CD4-positive, alpha-beta T cell treated with Interleukin-2 at 100 ng/mL for 4 hours (primary cell): ENCODE measurements at regions not wholly inside any gene's neighbourhood (a gene's known extent, or its start where the extent isn't known, plus 50 kb on each side); places are given as distances from the start of the nearest gene placed in this dataset.
"Not testable (repeated sequence)": the region's sequence is repeated elsewhere in the genome, so short reads cannot be mapped to it uniquely, and the experiment has no call there.

Experiments used
- DNase-seq: peaks from one replicate; pipeline ENCODE4 v3.0.0-alpha.2; 2020; ENCODE audit warnings: low spot score

DNA sequence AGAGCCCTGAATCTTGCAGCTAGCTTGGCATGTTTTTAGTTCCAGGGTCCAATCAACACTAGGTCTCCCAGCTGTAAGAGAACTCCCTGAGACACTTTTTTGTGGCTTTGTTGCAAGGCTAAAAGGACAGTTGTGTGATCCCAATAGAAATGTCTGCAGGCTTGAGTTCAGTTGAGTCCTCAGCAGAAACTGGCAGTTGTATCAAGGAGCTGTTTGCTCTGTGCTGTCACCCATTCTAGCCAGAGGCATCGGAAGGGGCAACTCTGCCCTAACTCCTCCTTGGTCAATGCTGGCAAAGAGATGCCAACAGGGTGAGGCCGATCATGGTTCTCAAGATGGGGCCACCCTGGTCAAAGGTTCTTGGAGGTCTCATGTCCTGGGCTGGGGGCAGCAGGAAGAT is 224.1 kb downstream of the BUB3 start:
- DNase-seq, result no peak

DNA sequence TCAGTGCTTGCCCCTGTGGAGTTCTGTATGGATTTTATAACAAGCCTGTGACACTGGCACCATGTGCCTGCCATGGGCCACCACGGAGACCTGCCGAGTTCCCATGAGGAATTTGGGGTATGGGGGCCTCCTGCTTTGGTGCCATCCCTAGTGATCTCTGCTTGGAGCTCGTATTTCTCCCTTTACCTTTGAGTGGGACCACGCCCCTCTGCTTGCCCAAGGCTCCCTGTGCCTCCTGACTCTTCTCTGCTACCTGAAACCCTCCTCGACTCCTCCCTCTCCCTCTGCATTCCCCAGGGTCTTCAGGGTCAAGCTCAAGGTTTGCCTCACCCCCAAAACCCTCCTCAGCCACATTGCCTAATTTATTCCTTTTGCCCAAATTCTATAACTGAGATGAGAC is 225.0 kb downstream of the BUB3 start:
- no peak for DNase-seq

DNA sequence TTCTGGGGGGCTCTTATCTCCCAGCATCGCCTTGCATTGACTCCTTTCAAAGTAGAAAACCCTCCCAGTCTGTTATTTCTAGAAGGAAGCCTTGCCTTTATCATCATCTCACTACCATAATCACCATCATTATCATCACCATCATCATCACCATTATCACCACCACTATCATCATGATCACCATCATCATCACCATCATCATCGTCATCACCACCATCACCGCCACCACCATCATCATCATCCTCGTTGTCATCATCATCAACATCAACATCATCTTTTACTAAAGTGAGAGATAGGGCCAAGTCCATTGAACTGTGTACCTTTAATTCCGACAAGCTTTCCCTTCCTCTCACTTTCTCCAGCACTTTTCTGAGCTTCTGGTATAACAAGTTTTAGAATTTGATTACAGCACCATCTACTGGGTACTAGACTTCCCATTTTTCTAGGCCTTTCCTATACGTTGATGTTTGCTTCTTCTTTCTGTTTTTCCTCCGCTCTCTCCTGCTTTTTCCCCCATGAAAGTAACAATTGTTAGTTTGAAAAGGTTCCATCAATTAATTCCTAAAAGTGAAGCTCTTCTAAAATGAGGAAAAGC is 226.4 kb downstream of the BUB3 start:
- no peak for DNase-seq

DNA sequence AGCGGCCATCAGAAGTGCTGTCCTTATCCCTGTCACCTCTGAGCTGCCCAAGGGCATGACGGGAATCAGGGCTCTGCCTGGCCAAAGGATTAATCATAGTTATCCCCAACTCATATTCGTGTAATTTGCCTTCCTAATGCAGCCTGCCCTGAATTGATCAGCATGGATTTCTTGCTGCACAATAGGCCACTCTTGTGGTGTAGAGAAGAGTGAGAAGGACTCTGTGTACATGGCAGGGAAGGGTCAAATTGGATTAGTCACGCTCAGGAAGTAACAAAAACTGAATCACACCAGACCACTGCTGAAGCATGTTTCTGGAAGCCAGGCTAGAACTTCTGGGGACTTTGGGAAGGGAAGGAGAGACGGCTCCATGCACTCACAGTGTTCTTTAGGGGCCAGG is 227.0 kb downstream of the BUB3 start:
- DNase-seq, result no peak

DNA sequence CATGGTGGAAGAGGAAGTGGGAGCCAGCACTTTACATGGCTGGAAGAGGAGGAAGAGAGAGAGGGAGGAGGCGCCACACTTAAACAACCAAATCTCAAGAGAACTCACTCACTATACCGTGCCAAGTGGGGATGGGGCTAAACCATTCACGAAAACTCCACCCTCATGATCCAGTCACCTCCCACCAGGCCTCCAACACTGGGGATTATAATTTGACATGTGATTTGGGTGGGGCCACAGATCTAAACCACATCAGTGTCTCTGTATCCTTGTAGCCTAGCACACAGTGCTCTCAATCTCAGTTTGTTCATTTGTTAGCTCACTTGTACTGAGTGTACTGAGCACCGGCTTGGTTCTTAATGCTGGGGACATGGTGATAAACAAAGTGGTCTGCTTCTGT is 228.3 kb downstream of the BUB3 start:
- no peak for DNase-seq

DNA sequence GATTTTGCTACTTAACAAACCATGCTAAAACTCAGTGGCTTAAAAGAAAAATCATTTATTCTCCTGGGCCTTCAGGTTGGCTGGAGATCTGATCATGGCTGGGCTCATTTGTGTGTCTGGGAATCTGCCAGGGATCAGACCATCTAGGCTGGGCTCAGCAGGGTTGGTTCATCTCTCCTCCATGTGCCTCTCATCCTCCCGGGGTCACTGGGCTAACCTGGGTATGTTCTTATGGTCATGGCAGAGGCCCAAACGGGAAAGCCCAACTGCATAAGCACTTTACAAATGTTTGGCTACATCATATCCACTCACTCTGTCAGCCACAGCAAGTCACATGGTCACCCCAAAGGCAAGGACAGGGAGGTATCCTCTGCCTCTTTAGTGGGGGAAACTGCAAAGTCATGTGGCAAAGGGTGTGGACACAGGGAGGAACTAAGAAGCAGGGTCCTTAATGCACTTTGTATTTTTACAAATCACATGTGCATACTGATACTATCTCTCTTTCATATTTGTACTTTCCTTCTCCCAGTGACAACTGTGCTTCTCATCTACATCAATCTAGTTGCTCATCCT is 231.4 kb downstream of the BUB3 start:
- no peak for DNase-seq

DNA sequence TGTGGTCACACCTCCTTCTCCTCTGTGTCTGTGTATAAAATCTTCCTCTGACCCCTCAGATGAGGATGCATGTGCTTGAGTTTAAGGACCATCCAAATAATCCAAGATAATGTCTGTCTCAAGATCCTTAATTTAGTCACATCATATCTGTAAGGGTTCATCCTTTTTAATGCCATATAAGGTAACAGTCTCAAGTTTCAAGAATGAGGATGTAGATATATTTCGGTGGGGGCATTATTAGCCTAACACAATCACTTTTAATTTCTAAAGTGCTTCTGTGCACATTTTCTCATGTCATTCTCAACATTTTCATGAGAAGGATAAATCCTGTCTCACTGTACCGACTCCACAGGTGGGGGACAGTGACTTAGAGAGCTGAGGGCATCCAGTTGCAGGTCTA is 235.3 kb downstream of the BUB3 start:
- no peak for DNase-seq

DNA sequence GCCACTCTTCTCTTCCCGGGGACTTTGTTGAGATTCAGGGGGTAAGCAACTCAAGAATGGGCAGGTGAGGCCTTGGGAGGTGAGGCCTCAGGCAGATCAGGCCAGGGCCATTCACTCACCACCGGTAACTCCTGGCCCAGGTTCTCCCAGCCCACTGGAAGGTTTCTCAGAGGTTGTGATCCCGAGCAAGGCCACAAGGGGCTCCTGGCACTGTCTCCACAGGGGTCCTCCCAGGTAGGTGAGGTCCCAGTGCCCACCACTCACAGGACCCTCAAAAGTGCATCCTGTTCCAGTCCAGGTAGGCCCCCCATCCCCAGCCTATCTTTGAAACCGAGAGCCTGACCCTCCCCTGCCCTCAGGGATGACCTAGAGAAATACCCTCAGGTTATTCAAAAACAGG is 236.1 kb downstream of the BUB3 start:
- DNase-seq, result no peak

DNA sequence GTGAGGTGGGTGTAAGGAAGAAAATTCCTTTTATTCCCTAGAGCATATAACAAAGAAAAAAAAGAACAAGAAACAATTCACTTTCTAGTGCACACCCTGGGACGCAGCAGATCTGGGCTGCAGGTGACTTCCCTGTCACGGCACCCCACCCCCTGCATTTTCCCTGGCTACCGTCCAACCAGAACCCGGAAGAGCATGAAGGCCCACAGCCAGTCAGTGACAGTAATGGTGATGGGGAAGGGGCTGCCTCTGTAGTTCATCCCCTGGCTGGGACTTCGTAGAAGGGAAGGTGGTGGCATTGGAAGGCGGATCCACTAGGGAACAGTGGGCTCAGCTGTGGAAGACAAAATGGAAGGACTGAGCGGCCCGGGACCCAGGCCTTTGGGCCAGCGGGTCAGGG is 236.7 kb downstream of the BUB3 start:
- DNase-seq, result no peak

DNA sequence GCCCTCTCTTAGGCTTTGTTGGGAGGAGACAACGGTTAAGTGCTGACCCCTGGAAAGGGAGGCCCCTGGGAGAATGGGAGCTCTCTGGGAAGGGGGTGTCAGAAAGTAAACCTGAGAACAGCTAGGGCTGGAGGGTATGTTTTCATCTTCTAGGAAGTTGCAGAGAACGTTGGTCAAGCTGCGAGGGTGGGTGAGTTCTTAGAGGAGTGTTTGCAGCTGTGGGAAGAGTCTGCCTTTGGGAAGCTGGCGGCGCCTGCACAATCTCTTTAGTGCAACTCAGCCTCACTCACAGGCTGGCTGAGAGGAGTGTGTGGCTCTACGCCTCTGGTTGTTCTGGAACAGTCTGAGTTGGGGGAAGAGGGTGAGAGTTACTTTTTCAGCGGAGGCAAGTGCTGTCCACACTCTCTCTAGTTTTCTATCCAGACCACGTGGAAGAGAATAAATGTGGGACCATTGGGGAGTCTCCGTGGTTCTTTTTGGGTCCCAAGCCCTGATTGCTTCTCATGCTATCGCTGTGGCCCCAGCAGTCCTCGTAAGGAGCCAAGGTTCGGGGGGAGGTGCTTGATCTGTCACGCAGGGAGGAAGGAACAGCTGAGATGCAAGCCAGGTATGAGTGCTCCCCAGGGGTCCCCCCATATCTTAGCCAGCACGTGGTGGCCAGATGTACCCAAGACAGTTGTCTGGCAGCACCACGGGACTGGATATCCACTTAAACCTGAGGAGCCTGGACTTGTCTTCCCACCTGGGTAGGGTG is 237.2 kb downstream of the BUB3 start:
- no peak for DNase-seq

DNA sequence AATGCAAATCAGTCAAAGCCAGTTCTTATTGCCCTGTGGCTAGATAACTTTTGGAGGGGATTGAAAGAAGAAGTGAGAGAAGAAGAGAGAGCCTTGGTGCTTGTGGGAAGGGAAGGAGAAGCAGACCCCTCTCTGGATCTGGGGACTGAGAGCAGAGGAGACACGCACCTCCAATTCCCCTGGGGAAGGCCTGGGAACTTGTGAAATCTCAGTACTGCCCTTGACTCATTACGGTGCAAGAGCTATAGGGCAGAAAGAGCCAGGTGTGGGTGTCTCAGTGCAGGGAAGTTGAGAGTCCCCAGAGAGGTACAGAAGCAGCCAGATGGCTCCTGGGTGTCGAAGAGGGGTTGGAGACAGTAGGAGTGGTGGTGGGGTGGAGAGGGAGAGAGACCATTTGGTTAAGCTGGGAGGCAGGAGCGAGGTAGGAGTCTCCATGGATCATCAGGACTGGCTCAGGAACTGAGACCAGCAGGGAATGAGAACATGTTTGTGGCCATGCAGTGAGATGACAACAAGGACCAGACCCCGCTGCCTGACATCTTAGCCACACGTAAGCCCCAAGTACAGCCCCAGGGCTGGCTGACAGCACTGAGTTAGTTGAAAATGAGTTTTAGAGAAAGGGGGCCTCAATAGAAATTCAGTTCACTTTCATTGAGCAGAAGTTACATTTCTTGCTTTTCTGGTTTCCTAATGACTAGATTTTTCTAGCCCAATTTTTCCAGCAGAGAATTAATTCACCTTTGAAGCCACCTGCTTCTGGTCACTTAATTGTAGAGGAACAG is 238.2 kb downstream of the BUB3 start:
- no peak for DNase-seq

DNA sequence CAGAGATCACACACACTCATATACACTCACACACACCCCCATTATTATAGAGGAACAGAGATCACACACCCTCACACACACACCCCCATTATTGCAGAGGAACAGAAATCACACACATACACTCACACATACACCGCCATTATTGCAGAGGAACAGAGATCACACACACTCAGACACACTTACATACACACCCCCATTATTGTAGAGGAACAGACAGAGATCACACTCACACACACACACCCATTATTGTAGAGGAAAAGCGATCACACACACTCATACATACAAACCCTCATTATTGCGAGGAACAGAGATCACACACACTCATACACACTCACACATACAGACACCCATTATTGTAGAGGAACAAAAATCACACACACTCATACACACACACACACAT is 239.0 kb downstream of the BUB3 start:
- no peak for DNase-seq

DNA sequence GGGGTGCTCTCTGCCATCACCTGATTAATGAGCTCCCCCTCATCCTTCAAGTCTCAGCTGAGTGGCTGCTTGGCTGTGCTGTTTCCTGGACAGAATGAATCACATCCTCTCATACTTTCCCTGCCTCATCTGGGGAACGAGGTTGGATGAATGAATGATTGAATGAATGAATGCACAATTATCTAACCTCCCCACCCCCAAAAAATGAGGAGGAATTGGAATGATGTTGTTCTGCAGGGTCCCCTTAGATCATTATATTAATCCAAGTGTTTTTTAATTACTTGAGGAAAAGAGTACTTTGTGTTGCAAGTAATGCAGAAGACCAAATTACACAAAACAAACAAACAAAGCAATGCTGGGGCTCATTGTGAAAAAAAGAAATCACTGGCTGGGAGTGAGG is 240.2 kb downstream of the BUB3 start:
- no peak for DNase-seq

DNA sequence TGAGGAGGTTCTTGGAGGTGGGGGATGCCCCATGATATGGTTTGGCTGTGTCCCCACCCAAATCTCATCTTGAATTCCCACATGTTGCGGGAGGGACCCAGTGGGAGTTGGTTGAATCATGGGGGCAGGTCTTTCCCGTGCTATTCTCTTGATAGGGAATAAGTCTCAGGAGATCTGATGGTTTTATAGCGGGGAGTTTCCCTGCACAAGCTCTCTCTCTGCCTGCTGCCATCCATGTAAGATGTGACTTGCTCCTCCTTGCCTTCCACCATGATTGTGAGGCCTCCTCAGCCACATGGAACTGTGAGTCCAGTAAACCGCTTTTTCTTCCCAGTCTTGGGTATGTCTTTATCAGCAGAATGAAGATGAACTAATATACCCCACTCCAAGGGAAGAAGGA is 241.0 kb downstream of the BUB3 start:
- not testable (repeated sequence) for DNase-seq

DNA sequence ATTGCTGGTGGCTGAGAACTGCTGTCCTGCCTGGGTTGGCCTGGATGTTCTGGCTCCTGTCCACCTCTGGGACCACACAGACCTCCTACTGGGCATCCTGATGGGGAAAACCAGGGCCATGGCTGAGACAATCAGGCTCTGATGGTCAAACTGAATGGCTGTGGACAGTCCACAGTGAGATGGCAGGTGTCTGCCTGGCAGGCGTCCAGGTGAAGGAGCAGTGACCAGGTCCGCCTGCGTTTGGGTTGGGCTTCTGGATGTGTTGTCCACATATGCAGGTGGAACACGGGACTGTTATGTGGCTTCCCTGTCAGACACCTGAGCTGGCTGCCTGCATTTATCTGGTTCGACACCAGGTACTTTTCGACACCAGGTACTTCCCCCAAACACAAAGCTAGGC is 241.7 kb downstream of the BUB3 start:
- DNase-seq, result no peak

DNA sequence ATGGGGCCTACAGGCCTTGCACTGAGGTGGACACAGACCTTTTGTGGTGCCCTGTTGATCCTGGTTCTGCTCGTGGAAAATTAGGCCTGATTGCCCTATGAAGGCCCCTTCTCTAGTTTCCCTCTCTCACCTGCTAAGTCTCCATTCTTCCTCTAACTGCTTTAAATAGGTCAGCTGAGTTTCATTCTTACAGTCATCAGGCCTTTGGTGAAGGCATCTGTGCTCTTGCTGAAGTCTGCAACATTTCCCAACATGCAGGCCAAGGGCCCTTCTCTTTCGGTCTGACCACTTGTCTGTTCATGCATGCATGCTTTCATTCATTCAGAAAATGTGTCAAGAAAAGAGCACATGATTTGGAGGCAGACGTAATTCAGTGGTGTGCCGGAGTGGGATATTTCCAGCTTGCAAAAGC is 244.0 kb downstream of the BUB3 start:
- DNase-seq, result no peak

DNA sequence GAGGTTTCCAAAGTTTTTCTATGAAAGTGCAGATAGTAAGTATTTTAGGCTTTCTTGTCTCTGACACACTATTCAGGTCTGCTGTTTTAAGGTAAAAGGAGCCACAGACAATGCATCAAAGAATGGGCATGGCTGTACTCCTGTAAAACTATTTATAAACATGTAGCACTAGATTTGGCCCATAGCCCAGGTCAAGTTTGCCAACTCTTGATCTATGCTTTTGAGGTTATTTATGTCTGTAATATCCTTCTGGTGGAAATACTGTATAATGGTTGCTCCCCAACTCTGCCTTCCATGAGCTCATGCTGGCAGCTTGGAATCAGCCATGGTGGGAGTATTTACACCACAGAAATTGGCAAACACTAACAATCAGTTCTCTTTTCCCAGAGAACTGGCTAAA is 244.6 kb downstream of the BUB3 start:
- no peak for DNase-seq

DNA sequence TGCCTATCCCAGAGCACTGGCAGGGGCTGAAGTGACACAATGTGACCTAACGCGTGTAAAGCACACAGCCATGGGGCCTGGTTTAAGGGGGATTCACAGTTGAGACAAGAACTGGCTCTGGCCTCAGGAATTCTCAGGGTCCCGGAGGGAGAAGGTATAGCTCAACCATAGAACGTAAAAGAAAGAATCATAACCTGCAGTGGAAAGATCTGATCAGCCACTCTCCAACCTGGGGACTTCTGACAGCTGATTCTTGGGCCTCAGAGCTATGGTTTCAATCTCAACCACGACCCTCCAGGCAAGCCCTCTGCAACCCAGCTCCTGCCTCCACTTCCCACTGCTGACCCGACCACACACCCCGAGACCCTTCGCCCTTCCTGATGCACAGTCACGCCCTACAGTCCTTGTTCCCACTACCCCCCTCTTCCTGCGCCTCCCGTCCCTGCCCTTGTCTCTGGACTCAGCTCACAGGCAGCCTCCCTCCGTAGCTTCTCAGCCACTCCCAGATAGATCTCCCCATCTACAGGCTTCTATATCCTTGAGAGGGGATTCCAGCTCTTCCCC is 245.2 kb downstream of the BUB3 start:
- DNase-seq, result no peak

DNA sequence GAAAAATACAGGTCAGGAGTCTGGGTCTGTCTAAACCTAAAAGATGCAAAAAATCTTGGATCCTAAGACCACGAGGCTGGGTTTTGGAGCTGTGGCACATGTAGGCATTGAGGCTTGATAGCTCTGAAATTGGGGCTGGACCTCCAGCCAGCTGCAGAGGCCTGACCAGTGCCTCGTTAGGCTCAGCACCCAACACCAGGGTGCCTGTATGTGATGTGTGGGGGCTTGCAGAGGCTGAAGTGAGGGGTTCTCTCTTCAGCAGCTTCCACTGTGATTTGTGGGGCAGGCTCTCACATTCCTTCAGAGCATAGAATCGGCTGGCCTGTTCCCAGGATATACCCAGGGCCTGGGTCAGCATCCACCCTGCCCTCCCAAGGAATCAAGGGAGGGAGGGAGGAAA is 247.8 kb downstream of the BUB3 start:
- no peak for DNase-seq

DNA sequence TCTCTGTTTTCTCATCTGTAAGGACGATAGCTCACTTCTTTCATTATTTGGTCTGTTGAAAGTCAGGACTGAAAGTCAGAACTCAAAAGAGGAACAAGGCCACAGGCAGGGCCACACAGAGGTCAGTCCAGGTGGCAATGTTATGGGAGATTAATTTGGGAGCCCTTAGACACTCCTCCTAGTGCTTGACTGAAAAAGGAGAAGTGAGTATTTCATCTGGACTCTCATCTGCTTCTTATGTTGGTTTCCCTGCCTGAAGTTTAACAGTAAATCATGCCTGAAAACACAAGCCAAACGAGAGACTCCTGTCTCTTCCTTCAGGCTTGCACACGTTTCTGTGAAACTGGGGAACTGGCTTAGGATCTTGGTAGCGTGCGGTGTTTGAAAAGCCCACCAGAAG is 248.5 kb downstream of the BUB3 start:
- DNase-seq, result no peak

DNA sequence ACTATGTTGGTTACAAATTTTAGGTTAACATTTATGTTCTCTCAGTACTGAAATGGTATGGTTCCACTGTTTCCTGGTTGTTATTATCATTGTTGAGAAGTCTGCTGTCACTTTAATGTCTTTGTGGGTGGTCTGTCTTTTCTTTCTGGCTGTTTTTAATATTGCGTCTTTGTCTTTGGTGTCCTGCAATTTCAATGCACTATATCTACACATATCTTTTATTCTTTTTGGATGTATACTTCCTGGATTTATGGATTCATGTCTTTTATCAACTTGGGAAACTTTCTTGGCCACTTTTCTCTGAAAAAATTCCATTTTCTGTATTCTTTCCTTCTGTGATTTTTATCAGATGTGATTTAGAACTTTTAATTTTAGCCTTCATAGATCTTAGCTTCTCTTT is 250.2 kb downstream of the BUB3 start:
- no peak for DNase-seq

DNA sequence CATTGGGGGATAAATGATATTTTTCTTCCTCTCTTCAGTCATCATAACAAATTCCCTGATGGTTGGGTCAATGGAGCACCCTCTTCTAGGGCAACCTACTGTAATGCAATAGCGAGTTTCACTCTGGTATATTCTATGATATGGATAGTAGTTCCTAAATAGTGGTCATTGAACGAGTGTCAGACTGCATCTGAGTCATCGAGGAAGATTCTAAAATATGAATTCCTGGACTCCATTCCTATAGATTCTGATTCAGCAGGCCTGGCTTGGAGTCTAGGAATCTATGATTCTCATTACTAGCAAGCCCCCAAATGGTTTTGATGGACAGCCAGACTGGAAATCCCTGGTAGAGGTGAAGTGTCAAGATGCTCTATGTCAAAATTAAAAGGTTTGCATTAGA is 254.5 kb downstream of the BUB3 start:
- DNase-seq, result no peak

DNA sequence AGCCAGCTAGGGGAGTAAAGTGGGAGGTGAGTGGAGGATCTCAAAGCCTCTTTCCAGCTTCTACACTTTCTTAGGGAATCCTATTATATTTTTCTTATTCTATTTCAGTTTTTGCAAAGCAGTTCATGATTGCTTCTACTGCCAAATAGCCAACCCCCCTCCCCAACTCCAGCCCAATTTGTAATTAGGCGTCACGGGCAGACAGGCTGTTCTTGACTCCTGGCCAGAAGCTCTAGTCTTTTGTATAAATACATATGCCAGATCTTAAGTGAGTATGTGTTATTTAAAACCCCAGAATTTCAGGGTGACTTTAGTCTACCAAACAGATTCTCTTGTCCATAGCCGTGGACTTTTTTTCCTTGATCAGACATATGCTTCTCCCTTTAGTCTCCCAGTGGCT is 255.2 kb downstream of the BUB3 start:
- DNase-seq, result no peak
